ENCODE measurements at regions not wholly inside any gene's neighbourhood (a gene's known extent, or its start where the extent isn't known, plus 50 kb on each side); places are given as distances from the start of the nearest gene placed in this dataset.

DNA sequence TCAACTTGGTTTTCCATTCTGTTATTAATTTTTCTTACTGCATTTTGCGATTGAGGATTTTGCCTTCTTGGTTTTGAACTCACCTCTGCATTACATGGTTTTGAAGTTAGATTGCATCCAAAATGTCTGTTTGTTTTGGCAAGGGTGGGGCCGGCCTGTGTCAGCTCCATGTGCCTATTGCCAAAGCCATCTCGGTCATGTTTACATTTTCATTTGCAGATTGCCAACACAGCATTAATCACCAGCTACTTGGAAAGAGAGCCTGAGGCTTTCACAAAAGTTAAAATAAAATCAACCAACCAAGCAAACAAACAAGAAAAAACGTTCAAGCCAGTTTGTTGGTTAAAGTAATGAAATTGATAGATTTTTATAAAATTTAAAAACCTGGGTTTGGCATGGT is 695.8 kb downstream of the TYW1 start:
- ATAC-seq (ENCODE audit: insufficient number of reproducible peaks, low FRiP score, low read depth): no peak
- Histone ChIP-seq H3K9me3 (no peaks in the 10 kb centered on the region), H3K36me3 (no peaks in the 10 kb centered on the region), H3K4me3 (no peak overlapping the region), H3K27me3 (replicated peaks; ENCODE audit: insufficient read depth) (no peaks in the 10 kb centered on the region), H3K27ac (no peak overlapping the region), H3K4me1 (ENCODE audit: control insufficient read depth in 1 of 2, low read depth in 2 of 2) (no peaks in the 10 kb centered on the region)
- no peak for TF ChIP-seq CTCF (IDR thresholded peaks at IDR 0.05)
- DNase-seq (ENCODE audit: low spot score): no peak

GRCh38 chr7:67696124-67696523 is 699.5 kb downstream of the TYW1 start:
- H3K36me3 ChIP-seq: no peaks in the 10 kb centered on the region
- no peak for TF ChIP-seq CTCF (IDR thresholded peaks at IDR 0.05)
- no peak overlapping the region for H3K27ac ChIP-seq
- ATAC-seq (ENCODE audit: insufficient number of reproducible peaks, low FRiP score, low read depth): no peak
- H3K4me3 ChIP-seq: no peak overlapping the region
- H3K4me1 ChIP-seq (ENCODE audit: control insufficient read depth in 1 of 2, low read depth in 2 of 2): no peaks in the 10 kb centered on the region
- DNase-seq (ENCODE audit: low spot score): no peak
- no peaks in the 10 kb centered on the region for H3K27me3 ChIP-seq (replicated peaks; ENCODE audit: insufficient read depth)
- H3K9me3 ChIP-seq: no peaks in the 10 kb centered on the region

- DNase-seq (ENCODE audit: low spot score) (no peak), ATAC-seq (ENCODE audit: insufficient number of reproducible peaks, low FRiP score, low read depth) (no peak)
- H3K27ac ChIP-seq: no peak overlapping the region
- H3K4me3 ChIP-seq: no peak overlapping the region
- no peaks in the 10 kb centered on the region for H3K36me3 ChIP-seq
- H3K27me3 ChIP-seq (replicated peaks; ENCODE audit: insufficient read depth): no peaks in the 10 kb centered on the region
- H3K9me3 ChIP-seq: no peaks in the 10 kb centered on the region
- H3K4me1 ChIP-seq (ENCODE audit: control insufficient read depth in 1 of 2, low read depth in 2 of 2): no peaks in the 10 kb centered on the region
- TF ChIP-seq CTCF (IDR thresholded peaks at IDR 0.05): no peak
These were observed 700.2 kb downstream of the TYW1 start for GRCh38 chr7:67696878-67697277.

DNA sequence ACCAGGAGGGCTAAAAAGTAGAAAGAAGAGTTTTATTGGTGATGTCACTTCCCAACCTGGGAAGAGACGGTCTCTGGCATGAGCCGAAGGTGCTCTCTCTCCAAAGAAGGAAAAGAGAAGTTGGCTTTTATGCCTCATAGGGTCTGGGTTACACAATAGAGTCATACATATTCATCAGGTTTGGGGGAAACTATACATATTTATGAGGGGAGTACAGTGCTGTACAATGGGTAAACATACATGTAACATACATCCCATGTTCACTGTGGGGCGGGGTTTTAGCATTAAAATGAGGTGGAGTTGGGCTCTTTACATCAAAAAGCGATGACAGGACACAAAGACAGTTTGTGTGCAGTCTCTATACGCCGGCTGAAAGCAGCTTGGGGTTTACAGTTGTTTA is 701.7 kb downstream of the TYW1 start:
- H3K27me3 ChIP-seq (replicated peaks; ENCODE audit: insufficient read depth): no peaks in the 10 kb centered on the region
- H3K4me1 ChIP-seq (ENCODE audit: control insufficient read depth in 1 of 2, low read depth in 2 of 2): no peaks in the 10 kb centered on the region
- no peak for DNase-seq (ENCODE audit: low spot score)
- no peaks in the 10 kb centered on the region for H3K9me3 ChIP-seq
- no peaks in the 10 kb centered on the region for H3K36me3 ChIP-seq
- H3K4me3 ChIP-seq: no peak overlapping the region
- ATAC-seq (ENCODE audit: insufficient number of reproducible peaks, low FRiP score, low read depth): no peak
- TF ChIP-seq CTCF (IDR thresholded peaks at IDR 0.05): no peak
- H3K27ac ChIP-seq: no peak overlapping the region

DNA sequence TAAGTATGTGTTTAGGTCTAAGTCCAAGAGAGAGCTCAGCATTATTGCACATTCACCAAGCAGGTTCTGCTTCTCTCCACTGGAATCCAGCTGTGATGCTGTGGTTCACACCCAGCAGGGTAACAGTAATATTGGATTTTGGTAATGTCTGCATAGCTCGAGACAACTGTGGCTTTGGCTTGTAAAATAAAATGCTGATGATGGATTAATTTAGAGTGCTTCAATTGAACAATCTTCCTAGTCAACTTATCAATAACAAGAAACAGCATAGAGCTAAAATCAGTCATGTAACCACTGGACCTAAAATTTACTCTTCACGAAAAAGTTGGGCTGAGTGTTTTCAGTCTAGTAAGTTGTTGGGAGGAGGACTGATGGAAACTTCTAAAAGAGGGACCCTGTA is 709.2 kb downstream of the TYW1 start:
- H3K36me3 ChIP-seq: no peaks in the 10 kb centered on the region
- no peak overlapping the region for H3K4me3 ChIP-seq
- no peaks in the 10 kb centered on the region for H3K9me3 ChIP-seq
- DNase-seq (ENCODE audit: low spot score) (no peak), ATAC-seq (ENCODE audit: insufficient number of reproducible peaks, low FRiP score, low read depth) (no peak)
- no peak overlapping the region for H3K27ac ChIP-seq
- H3K4me1 ChIP-seq (ENCODE audit: control insufficient read depth in 1 of 2, low read depth in 2 of 2): no peaks in the 10 kb centered on the region
- TF ChIP-seq CTCF (IDR thresholded peaks at IDR 0.05): no peak
- H3K27me3 ChIP-seq (replicated peaks; ENCODE audit: insufficient read depth): no peaks in the 10 kb centered on the region
